Endothelial cell of umbilical vein (primary cell): ENCODE measurements at regions not wholly inside any gene's neighbourhood (a gene's known extent, or its start where the extent isn't known, plus 50 kb on each side); places are given as distances from the start of the nearest gene placed in this dataset.

Experiments
- CTCF ChIP-seq, 2 donors: IDR thresholded peaks; 1 replicate in 1 of 2; 2 replicates in 1 of 2; pipeline ENCODE4 v1.5.1; 2011; ENCODE audit warnings: low read length in 2 of 2, mild to moderate bottlenecking in 2 of 2, moderate library complexity in 2 of 2, control low read depth in 1 of 2, inconsistent platforms in 1 of 2, low read depth in 1 of 2; ENCODE audit not compliant: insufficient read depth in 1 of 2; ENCODE audit errors: extremely low read depth in 1 of 2
- EZH2 ChIP-seq: IDR thresholded peaks from 2 replicates; pipeline ENCODE4 v1.6.1; 2012; ENCODE audit warnings: borderline replicate concordance, low read depth, mild to moderate bottlenecking, moderate library complexity, low read length, inconsistent platforms; ENCODE audit not compliant: severe bottlenecking
- POLR2A ChIP-seq: IDR thresholded peaks from 2 replicates; pipeline ENCODE4 v1.6.1; 2012; ENCODE audit warnings: low read depth, mild to moderate bottlenecking, control low read depth, low read length
- POLR2AphosphoS5 ChIP-seq: IDR thresholded peaks from 2 replicates; pipeline ENCODE4 v1.6.1; 2012; ENCODE audit warnings: low read depth, mild to moderate bottlenecking, control low read depth, low read length, moderate library complexity; ENCODE audit not compliant: insufficient read depth
- TF ChIP-seq, protein P1 (sequence below): IDR thresholded peaks from 2 replicates; pipeline ENCODE4 v1.6.1; 2011; ENCODE audit not compliant: insufficient read depth, insufficient read length

GRCh38 chr20:16195671-16196070 lies 377.6 kb downstream of the KIF16B start:
- no peak for TF ChIP-seq POLR2A
- TF ChIP-seq, protein P1, sequence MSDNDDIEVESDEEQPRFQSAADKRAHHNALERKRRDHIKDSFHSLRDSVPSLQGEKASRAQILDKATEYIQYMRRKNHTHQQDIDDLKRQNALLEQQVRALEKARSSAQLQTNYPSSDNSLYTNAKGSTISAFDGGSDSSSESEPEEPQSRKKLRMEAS: no peak
- no peak for TF ChIP-seq CTCF (IDR thresholded peaks at IDR 0.05; ENCODE audit: extremely low read depth in 1 of 2, insufficient read depth in 1 of 2, low read depth in 1 of 2, low read length in 2 of 2)
- no peak for TF ChIP-seq POLR2AphosphoS5
- no peak for TF ChIP-seq EZH2
